OCI-LY1 (cell line): ENCODE measurements at regions not wholly inside any gene's neighbourhood (a gene's known extent, or its start where the extent isn't known, plus 50 kb on each side); places are given as distances from the start of the nearest gene placed in this dataset.

Source experiments
- H2AFZ ChIP-seq: fragments of 200-600 bp; sonication (generic), shearing (Covaris generic); 2 replicates; pipeline ENCODE4 v1.6.0; 2014; ENCODE audit warnings: antibody characterized with exemption, mild to moderate bottlenecking, low read length
- H3F3A ChIP-seq: fragments of 200-600 bp; sonication (generic), shearing (Covaris generic); 2 replicates; pipeline ENCODE4 v1.6.0; 2014; ENCODE audit warnings: mild to moderate bottlenecking, antibody characterized with exemption, low read length, moderate library complexity; ENCODE audit not compliant: insufficient read depth
- H3K27ac ChIP-seq: fragments of 200-600 bp; sonication (generic); 2 replicates; pipeline ENCODE4 v1.5.1; 2014; ENCODE audit warnings: low read length, mixed run types, mild to moderate bottlenecking, low read depth; ENCODE audit not compliant: poor library complexity, severe bottlenecking
- H3K27me3 ChIP-seq: fragments of 200-600 bp; sonication (generic); 2 replicates; pipeline ENCODE4 v1.6.0; 2014; ENCODE audit warnings: antibody characterized with exemption, mild to moderate bottlenecking, low read length, moderate library complexity; ENCODE audit not compliant: insufficient read depth
- H3K36me3 ChIP-seq: fragments of 200-600 bp; sonication (generic); 2 replicates; pipeline ENCODE4 v1.6.1; 2014; ENCODE audit warnings: mild to moderate bottlenecking, antibody characterized with exemption, low read length, moderate library complexity, mixed read lengths; ENCODE audit not compliant: insufficient read depth
- H3K4me1 ChIP-seq: fragments of 200-600 bp; sonication (generic); 2 replicates; pipeline ENCODE4 v1.5.1; 2014; ENCODE audit warnings: mild to moderate bottlenecking, low read length, moderate library complexity; ENCODE audit not compliant: insufficient read depth, severe bottlenecking
- H3K4me2 ChIP-seq: fragments of 200-600 bp; sonication (generic), shearing (Covaris generic); 2 replicates; pipeline ENCODE4 v1.6.1; 2014; ENCODE audit warnings: low read length
- H3K4me3 ChIP-seq: fragments of 200-600 bp; sonication (generic); 2 replicates; pipeline ENCODE4 v1.5.1; 2014; ENCODE audit warnings: low read length, low read depth, mild to moderate bottlenecking, mixed read lengths; ENCODE audit not compliant: poor library complexity, severe bottlenecking
- H3K79me2 ChIP-seq: fragments of 200-600 bp; shearing (Covaris generic); 2 replicates; pipeline ENCODE4 v1.6.1; 2016; ENCODE audit warnings: mixed run types, low read length, mixed read lengths; ENCODE audit not compliant: insufficient read depth
- H3K9ac ChIP-seq: fragments of 200-600 bp; sonication (generic), shearing (Covaris generic); 2 replicates; pipeline ENCODE4 v1.6.1; 2014; ENCODE audit warnings: mild to moderate bottlenecking, low read length, mixed read lengths
- H3K9me2 ChIP-seq: fragments of 200-600 bp; sonication (generic), shearing (Covaris generic); 2 replicates; pipeline ENCODE4 v1.6.1; 2014; ENCODE audit warnings: low read depth, mild to moderate bottlenecking, low read length, mixed read lengths
- H3K9me3 ChIP-seq: fragments of 200-600 bp; shearing (Covaris generic); 2 replicates; pipeline ENCODE4 v1.6.1; 2014; ENCODE audit warnings: low read length, mixed read lengths
- H4K20me1 ChIP-seq: fragments of 200-600 bp; sonication (generic), shearing (Covaris generic); 2 replicates; pipeline ENCODE4 v1.6.0; 2016; ENCODE audit warnings: mild to moderate bottlenecking, low read length; ENCODE audit not compliant: insufficient read depth
- EZH2 ChIP-seq: fragments of 200-600 bp; sonication (generic), shearing (Covaris generic); IDR thresholded peaks from 2 replicates; pipeline ENCODE4 v1.8.0; 2017; ENCODE audit warnings: borderline replicate concordance, mixed run types, mild to moderate bottlenecking, antibody characterized with exemption, low read length, moderate library complexity, mixed read lengths
- TF ChIP-seq, protein P1 (sequence below): fragments of 200-600 bp; sonication (generic), shearing (Covaris generic); IDR thresholded peaks from 2 replicates; pipeline ENCODE4 v1.5.1; 2017; ENCODE audit warnings: mild to moderate bottlenecking, antibody characterized with exemption, low read length, moderate library complexity, mixed read lengths

DNA sequence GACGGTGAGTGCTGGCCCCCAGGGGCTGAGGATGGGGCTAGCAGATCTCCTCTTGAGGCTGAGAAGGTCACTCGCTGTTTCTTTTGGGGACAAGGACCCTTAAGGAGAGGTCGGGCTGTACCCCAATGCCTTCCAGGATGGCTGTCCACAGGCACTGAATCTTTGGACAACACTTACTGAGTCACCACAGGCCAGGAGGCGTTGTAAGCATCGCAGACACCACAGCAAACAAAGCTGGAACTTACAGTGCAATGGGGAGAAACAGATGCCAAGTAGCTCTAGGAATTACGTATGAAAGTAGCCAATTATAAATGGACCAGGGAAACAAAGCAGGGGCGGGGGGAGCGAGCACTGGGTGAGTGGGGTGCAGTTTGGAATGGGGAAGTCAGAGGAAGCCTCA lies 219.8 kb downstream of the GLI2 start:
- no peak overlapping the region for H3K4me3 ChIP-seq
- H3K27me3 ChIP-seq, result peaks cover 3% of the 10 kb centered on the region; the same call in 1 of the 2 replicates
- H3F3A ChIP-seq, result no peaks in the 10 kb centered on the region
- TF ChIP-seq EZH2, result no peak
- TF ChIP-seq, protein P1, sequence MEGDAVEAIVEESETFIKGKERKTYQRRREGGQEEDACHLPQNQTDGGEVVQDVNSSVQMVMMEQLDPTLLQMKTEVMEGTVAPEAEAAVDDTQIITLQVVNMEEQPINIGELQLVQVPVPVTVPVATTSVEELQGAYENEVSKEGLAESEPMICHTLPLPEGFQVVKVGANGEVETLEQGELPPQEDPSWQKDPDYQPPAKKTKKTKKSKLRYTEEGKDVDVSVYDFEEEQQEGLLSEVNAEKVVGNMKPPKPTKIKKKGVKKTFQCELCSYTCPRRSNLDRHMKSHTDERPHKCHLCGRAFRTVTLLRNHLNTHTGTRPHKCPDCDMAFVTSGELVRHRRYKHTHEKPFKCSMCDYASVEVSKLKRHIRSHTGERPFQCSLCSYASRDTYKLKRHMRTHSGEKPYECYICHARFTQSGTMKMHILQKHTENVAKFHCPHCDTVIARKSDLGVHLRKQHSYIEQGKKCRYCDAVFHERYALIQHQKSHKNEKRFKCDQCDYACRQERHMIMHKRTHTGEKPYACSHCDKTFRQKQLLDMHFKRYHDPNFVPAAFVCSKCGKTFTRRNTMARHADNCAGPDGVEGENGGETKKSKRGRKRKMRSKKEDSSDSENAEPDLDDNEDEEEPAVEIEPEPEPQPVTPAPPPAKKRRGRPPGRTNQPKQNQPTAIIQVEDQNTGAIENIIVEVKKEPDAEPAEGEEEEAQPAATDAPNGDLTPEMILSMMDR, result no peak
- H3K9me2 ChIP-seq, result no peaks in the 10 kb centered on the region
- no peaks in the 10 kb centered on the region for H3K9me3 ChIP-seq
- no peaks in the 10 kb centered on the region for H3K36me3 ChIP-seq
- no peak overlapping the region for H2AFZ ChIP-seq
- H3K79me2 ChIP-seq, result no peaks in the 10 kb centered on the region
- no peak overlapping the region for H3K27ac ChIP-seq
- no peaks in the 10 kb centered on the region for H3K4me1 ChIP-seq
- H4K20me1 ChIP-seq, result no peaks in the 10 kb centered on the region
- H3K9ac ChIP-seq, result no peak overlapping the region
- H3K4me2 ChIP-seq, result no peak overlapping the region

DNA sequence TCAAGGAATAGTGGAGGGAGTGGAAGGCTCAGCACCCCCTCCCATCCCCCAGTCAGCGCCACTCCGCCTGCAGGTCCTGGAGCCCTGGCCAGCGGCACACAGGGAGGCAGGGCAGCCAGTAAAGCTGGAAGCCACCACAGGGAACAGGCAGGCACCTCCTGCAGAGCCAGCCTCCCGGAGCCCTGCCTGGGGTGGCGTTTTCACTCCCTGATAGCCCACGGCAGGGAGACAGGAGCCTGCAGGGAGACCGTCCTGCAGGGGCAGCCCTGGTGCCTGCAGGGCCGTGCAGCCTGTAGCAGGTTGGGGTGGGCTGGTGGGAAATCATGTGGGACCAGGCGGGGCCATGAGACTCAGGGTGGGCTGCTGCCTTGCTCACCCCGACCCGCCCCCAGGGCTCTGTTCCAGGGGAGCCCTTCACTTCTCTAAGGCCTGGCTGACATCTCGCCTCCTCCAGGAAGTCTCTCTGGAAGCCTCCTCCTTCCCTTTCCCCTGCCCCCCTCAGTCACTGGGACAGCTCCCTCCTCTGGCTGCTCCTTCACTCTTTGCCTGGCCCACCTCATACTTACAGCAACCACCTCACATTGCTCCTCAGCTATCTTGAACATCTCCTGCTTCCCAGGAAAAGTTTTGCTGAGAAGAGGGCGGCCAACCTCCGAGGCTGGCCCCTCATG lies 221.0 kb downstream of the GLI2 start:
- no peak for TF ChIP-seq EZH2
- TF ChIP-seq, protein P1, result no peak
- Histone ChIP-seq H4K20me1 (no peaks in the 10 kb centered on the region), H3K9me2 (no peaks in the 10 kb centered on the region), H3K79me2 (no peaks in the 10 kb centered on the region), H3K4me1 (no peaks in the 10 kb centered on the region), H3K4me3 (no peak overlapping the region), H3K4me2 (no peak overlapping the region), H3K27me3 (peaks cover 3% of the 10 kb centered on the region; the same call in 1 of the 2 replicates), H3K9me3 (no peaks in the 10 kb centered on the region), H3K9ac (no peak overlapping the region), H2AFZ (no peak overlapping the region), H3K36me3 (no peaks in the 10 kb centered on the region), H3K27ac (no peak overlapping the region), H3F3A (no peaks in the 10 kb centered on the region)

DNA sequence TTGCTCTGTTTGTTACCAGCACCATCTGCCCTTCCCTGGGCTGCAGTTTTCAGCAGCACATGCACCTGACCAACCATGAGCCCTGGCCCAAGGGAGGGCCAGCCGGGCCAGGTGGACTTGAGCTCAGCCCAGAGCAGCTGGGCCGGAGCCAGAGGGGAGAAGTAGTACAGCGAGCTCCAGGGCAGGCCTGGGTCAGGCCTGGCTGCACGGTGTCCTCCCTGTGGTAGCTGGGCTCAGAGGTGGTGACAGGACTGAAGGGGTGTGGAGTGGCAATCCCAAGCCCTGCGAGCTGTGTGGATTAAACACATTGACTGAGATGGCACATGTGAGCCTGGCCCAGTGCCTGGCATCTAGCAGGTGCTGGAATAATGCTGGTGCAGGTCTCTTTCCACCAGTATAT lies 222.2 kb downstream of the GLI2 start:
- H3K27ac ChIP-seq, result no peak overlapping the region
- no peaks in the 10 kb centered on the region for H4K20me1 ChIP-seq
- no peak for TF ChIP-seq EZH2
- TF ChIP-seq, protein P1, result no peak
- no peak overlapping the region for H3K4me2 ChIP-seq
- H3K9me2 ChIP-seq, result no peaks in the 10 kb centered on the region
- no peaks in the 10 kb centered on the region for H3K4me1 ChIP-seq
- no peaks in the 10 kb centered on the region for H3K36me3 ChIP-seq
- H3K9me3 ChIP-seq, result no peaks in the 10 kb centered on the region
- H3K79me2 ChIP-seq, result no peaks in the 10 kb centered on the region
- H3K27me3 ChIP-seq, result peaks cover 3% of the 10 kb centered on the region; the same call in 1 of the 2 replicates
- H2AFZ ChIP-seq, result no peak overlapping the region
- no peaks in the 10 kb centered on the region for H3F3A ChIP-seq
- H3K4me3 ChIP-seq, result no peak overlapping the region
- H3K9ac ChIP-seq, result no peak overlapping the region
